Smooth muscle cell (in vitro differentiated cells): ENCODE measurements at regions not wholly inside any gene's neighbourhood (a gene's known extent, or its start where the extent isn't known, plus 50 kb on each side); places are given as distances from the start of the nearest gene placed in this dataset.

ENCODE experiments used
- DNase-seq: peaks from one replicate; lab custom pipeline; 2025; ENCODE audit not compliant: unreplicated experiment; lab: John Stamatoyannopoulos, UW
- H2AFZ ChIP-seq: fragments of 200-600 bp; sonication (generic); 2 replicates; pipeline ENCODE4 v1.6.0; 2016; ENCODE audit warnings: antibody characterized with exemption, low read depth, mild to moderate bottlenecking
- H3F3A ChIP-seq: fragments of 200-600 bp; sonication (generic); 2 replicates; pipeline ENCODE4 v1.6.0; 2017; ENCODE audit warnings: antibody characterized with exemption, low read depth
- H3K27ac ChIP-seq: fragments of 200-600 bp; sonication (generic); 2 replicates; pipeline ENCODE4 v1.5.1; 2016; ENCODE audit warnings: low read depth, mild to moderate bottlenecking
- H3K27me3 ChIP-seq: fragments of 200-600 bp; sonication (generic); 2 replicates; pipeline ENCODE4 v1.6.1; 2016; ENCODE audit warnings: low read depth, mild to moderate bottlenecking
- H3K36me3 ChIP-seq: fragments of 200-600 bp; sonication (generic); 2 replicates; pipeline ENCODE4 v1.5.1; 2016; ENCODE audit warnings: low read depth
- H3K4me1 ChIP-seq: fragments of 200-600 bp; sonication (generic); 2 replicates; pipeline ENCODE4 v1.5.1; 2016; ENCODE audit warnings: low read depth
- H3K4me2 ChIP-seq: fragments of 200-600 bp; sonication (generic); 2 replicates; pipeline ENCODE4 v1.6.0; 2016; ENCODE audit warnings: mild to moderate bottlenecking
- H3K4me3 ChIP-seq: fragments of 200-600 bp; sonication (generic); 2 replicates; pipeline ENCODE4 v1.5.1; 2016; ENCODE audit warnings: mild to moderate bottlenecking
- H3K79me2 ChIP-seq: fragments of 200-600 bp; sonication (generic); 2 replicates; pipeline ENCODE4 v1.6.0; 2016; ENCODE audit warnings: low read depth, mild to moderate bottlenecking
- H3K9ac ChIP-seq: fragments of 200-600 bp; sonication (generic); 2 replicates; pipeline ENCODE4 v1.6.0; 2016; ENCODE audit warnings: low read depth
- H3K9me3 ChIP-seq: fragments of 200-600 bp; sonication (generic); replicated peaks from 2 replicates; pipeline ENCODE4 v1.5.1; 2016; ENCODE audit warnings: low read depth
- H4K20me1 ChIP-seq: fragments of 200-600 bp; sonication (generic); 2 replicates; pipeline ENCODE4 v1.6.0; 2016; ENCODE audit warnings: low read depth
- WGBS: methylation state at CpG from one replicate; pipeline ENCODE4 v1.1.7; 2016; ENCODE audit warnings: low lambda C conversion rate; 5-methylcytosine and 5-hydroxymethylcytosine counted together
- TF ChIP-seq, protein P1 (sequence below): fragments of 200-600 bp; sonication (generic); IDR thresholded peaks from 2 replicates; pipeline ENCODE4 v1.5.1; 2017; ENCODE audit warnings: borderline replicate concordance, mild to moderate bottlenecking, antibody characterized with exemption; ENCODE audit not compliant: insufficient read depth, poor library complexity, severe bottlenecking

- Histone ChIP-seq H3K4me3 (no peak overlapping the region), H4K20me1 (no peaks in the 10 kb centered on the region)
Observed at GRCh38 chr21:38622081-38622826, 124.0 kb upstream of the ERG start.

GRCh38 chr21:38622827-38623209 is 124.5 kb upstream of the ERG start:
- Histone ChIP-seq H4K20me1 (no peaks in the 10 kb centered on the region), H3F3A (peaks cover 4% of the 10 kb centered on the region), H3K27ac (no peak overlapping the region), H2AFZ (no peak overlapping the region), H3K9me3 (no peaks in the 10 kb centered on the region), H3K27me3 (no peaks in the 10 kb centered on the region), H3K36me3 (no peaks in the 10 kb centered on the region), H3K9ac (no peak overlapping the region), H3K4me2 (no peak overlapping the region), H3K4me1 (no peaks in the 10 kb centered on the region), H3K79me2 (peaks cover 44% of the 10 kb centered on the region), H3K4me3 (no peak overlapping the region)
- TF ChIP-seq, protein P1, sequence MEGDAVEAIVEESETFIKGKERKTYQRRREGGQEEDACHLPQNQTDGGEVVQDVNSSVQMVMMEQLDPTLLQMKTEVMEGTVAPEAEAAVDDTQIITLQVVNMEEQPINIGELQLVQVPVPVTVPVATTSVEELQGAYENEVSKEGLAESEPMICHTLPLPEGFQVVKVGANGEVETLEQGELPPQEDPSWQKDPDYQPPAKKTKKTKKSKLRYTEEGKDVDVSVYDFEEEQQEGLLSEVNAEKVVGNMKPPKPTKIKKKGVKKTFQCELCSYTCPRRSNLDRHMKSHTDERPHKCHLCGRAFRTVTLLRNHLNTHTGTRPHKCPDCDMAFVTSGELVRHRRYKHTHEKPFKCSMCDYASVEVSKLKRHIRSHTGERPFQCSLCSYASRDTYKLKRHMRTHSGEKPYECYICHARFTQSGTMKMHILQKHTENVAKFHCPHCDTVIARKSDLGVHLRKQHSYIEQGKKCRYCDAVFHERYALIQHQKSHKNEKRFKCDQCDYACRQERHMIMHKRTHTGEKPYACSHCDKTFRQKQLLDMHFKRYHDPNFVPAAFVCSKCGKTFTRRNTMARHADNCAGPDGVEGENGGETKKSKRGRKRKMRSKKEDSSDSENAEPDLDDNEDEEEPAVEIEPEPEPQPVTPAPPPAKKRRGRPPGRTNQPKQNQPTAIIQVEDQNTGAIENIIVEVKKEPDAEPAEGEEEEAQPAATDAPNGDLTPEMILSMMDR, result no peak
- DNase-seq, result no peak
- 50% methylated on average over 2 of the region's 2 CpGs for WGBS

More at GRCh38 chr21:38622081-38622826, 124.0 kb upstream of the ERG start:
- WGBS, result 94% methylated on average over 12 of the region's 12 CpGs
- no peaks in the 10 kb centered on the region for H3K27me3 ChIP-seq
- H3F3A ChIP-seq, result peaks cover 4% of the 10 kb centered on the region
- H3K36me3 ChIP-seq, result no peaks in the 10 kb centered on the region
- H3K79me2 ChIP-seq, result peaks cover 49% of the 10 kb centered on the region
- TF ChIP-seq, protein P1, result no peak
- no peak overlapping the region for H3K27ac ChIP-seq
- H3K9ac ChIP-seq, result no peak overlapping the region
- H3K4me2 ChIP-seq, result no peak overlapping the region
- no peak for DNase-seq
- H2AFZ ChIP-seq, result no peak overlapping the region
- no peaks in the 10 kb centered on the region for H3K4me1 ChIP-seq
- H3K9me3 ChIP-seq, result no peaks in the 10 kb centered on the region

- no peak overlapping the region for H3K9ac ChIP-seq
- DNase-seq, result no peak
- H3K9me3 ChIP-seq, result no peaks in the 10 kb centered on the region
- WGBS, result 76% methylated on average over 4 of the region's 4 CpGs
- H2AFZ ChIP-seq, result no peak overlapping the region
- H3K27ac ChIP-seq, result no peak overlapping the region
- H3K79me2 ChIP-seq, result peaks cover 44% of the 10 kb centered on the region
- no peak overlapping the region for H3K4me2 ChIP-seq
- no peaks in the 10 kb centered on the region for H4K20me1 ChIP-seq
- H3K4me1 ChIP-seq, result no peaks in the 10 kb centered on the region
- TF ChIP-seq, protein P1, result no peak
- peaks cover 4% of the 10 kb centered on the region for H3F3A ChIP-seq
- no peaks in the 10 kb centered on the region for H3K27me3 ChIP-seq
- no peaks in the 10 kb centered on the region for H3K36me3 ChIP-seq
- no peak overlapping the region for H3K4me3 ChIP-seq
Observed at GRCh38 chr21:38623552-38623951, 125.3 kb upstream of the ERG start.

GRCh38 chr21:38625000-38625399 is 126.7 kb upstream of the ERG start:
- no peak for DNase-seq
- Histone ChIP-seq H3K27ac (no peak overlapping the region), H3K9me3 (no peaks in the 10 kb centered on the region), H3K9ac (no peak overlapping the region), H3K4me3 (no peak overlapping the region), H3K4me2 (no peak overlapping the region), H3K36me3 (no peaks in the 10 kb centered on the region), H3K79me2 (peaks cover 40% of the 10 kb centered on the region), H3K4me1 (no peaks in the 10 kb centered on the region), H3F3A (peaks cover 4% of the 10 kb centered on the region), H2AFZ (no peak overlapping the region), H4K20me1 (no peaks in the 10 kb centered on the region), H3K27me3 (no peaks in the 10 kb centered on the region)
- WGBS, result 96% methylated on average over 1 of the region's 1 CpG
- TF ChIP-seq, protein P1, result no peak
